ENCODE measurements at regions not wholly inside any gene's neighbourhood (a gene's known extent, or its start where the extent isn't known, plus 50 kb on each side); places are given as distances from the start of the nearest gene placed in this dataset.
"Not testable (repeated sequence)": the region's sequence is repeated elsewhere in the genome, so short reads cannot be mapped to it uniquely, and the experiment has no call there.

GRCh38 chr7:80346704-80347103, 165.2 kb downstream of the GNAT3 start:
- no peak for FAIRE-seq

- FAIRE-seq = no peak
Observed at GRCh38 chr7:80335511-80336231, 176.2 kb downstream of the GNAT3 start.

GRCh38 chr7:80334908-80335307, 177.0 kb downstream of the GNAT3 start:
- FAIRE-seq = no peak

GRCh38 chr7:80334196-80334595, 177.7 kb downstream of the GNAT3 start:
- no peak for FAIRE-seq

GRCh38 chr7:80333040-80333439, 178.8 kb downstream of the GNAT3 start:
- FAIRE-seq = no peak

GRCh38 chr7:80330434-80330833, 181.4 kb downstream of the GNAT3 start:
- FAIRE-seq = no peak

GRCh38 chr7:80324032-80324431, 187.8 kb downstream of the GNAT3 start:
- no peak for FAIRE-seq

- FAIRE-seq = no peak
Observed at GRCh38 chr7:80319461-80319860, 184.8 kb downstream of the GNAI1 start.

- no peak for FAIRE-seq
Observed at GRCh38 chr7:80318081-80318480, 183.4 kb downstream of the GNAI1 start.

- FAIRE-seq = no peak
Observed at GRCh38 chr7:80316811-80317210, 182.2 kb downstream of the GNAI1 start.

GRCh38 chr7:80313716-80314115, 179.1 kb downstream of the GNAI1 start:
- no peak for FAIRE-seq

- no peak for FAIRE-seq
Observed at GRCh38 chr7:80313067-80313626, 178.5 kb downstream of the GNAI1 start.

GRCh38 chr7:80312139-80312661, 177.6 kb downstream of the GNAI1 start:
- no peak for FAIRE-seq

GRCh38 chr7:80311313-80311712, 176.7 kb downstream of the GNAI1 start:
- FAIRE-seq = no peak

GRCh38 chr7:80309971-80310549, 175.4 kb downstream of the GNAI1 start:
- FAIRE-seq = no peak

GRCh38 chr7:80309377-80309776, 174.7 kb downstream of the GNAI1 start:
- no peak for FAIRE-seq

- no peak for FAIRE-seq
Observed at GRCh38 chr7:80307227-80307856, 172.7 kb downstream of the GNAI1 start.

GRCh38 chr7:80303315-80303714, 168.7 kb downstream of the GNAI1 start:
- FAIRE-seq = no peak

- no peak for FAIRE-seq
Observed at GRCh38 chr7:80302636-80303035, 168.0 kb downstream of the GNAI1 start.

- FAIRE-seq = no peak
Observed at GRCh38 chr7:80302078-80302477, 167.4 kb downstream of the GNAI1 start.

- FAIRE-seq = no peak
Observed at GRCh38 chr7:80298201-80298600, 163.6 kb downstream of the GNAI1 start.

- FAIRE-seq = no peak
Observed at GRCh38 chr7:80294346-80294745, 159.7 kb downstream of the GNAI1 start.

- FAIRE-seq = not testable (repeated sequence)
Observed at GRCh38 chr7:80292634-80293033, 158.0 kb downstream of the GNAI1 start.
